ENCODE measurements at regions not wholly inside any gene's neighbourhood (a gene's known extent, or its start where the extent isn't known, plus 50 kb on each side); places are given as distances from the start of the nearest gene placed in this dataset.
"Not testable (repeated sequence)": the region's sequence is repeated elsewhere in the genome, so short reads cannot be mapped to it uniquely, and the experiment has no call there.

DNA sequence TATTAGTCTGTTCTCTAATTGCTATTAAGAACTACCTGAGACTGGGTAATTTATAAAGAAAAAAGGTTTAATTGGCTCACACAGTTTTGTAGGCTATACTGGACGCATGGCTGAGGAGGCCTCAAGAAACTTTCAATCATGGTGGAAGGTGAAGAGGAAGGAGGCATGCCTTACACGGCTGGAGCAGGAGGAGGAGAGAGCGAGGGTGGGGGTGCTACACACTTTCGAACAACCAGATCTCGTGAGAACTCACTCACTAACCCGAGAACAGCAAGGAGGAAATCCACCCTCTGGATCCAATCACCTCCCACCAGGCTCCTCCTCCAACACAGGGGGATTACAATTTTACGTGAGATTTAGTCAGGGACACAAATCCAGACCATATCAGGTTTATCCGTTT, 90.0 kb downstream of the RMI1 start:
- TF ChIP-seq, protein P1, sequence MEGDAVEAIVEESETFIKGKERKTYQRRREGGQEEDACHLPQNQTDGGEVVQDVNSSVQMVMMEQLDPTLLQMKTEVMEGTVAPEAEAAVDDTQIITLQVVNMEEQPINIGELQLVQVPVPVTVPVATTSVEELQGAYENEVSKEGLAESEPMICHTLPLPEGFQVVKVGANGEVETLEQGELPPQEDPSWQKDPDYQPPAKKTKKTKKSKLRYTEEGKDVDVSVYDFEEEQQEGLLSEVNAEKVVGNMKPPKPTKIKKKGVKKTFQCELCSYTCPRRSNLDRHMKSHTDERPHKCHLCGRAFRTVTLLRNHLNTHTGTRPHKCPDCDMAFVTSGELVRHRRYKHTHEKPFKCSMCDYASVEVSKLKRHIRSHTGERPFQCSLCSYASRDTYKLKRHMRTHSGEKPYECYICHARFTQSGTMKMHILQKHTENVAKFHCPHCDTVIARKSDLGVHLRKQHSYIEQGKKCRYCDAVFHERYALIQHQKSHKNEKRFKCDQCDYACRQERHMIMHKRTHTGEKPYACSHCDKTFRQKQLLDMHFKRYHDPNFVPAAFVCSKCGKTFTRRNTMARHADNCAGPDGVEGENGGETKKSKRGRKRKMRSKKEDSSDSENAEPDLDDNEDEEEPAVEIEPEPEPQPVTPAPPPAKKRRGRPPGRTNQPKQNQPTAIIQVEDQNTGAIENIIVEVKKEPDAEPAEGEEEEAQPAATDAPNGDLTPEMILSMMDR (conservative IDR thresholded peaks at IDR 0.05; ENCODE audit: low read depth, low read length), result no peak

DNA sequence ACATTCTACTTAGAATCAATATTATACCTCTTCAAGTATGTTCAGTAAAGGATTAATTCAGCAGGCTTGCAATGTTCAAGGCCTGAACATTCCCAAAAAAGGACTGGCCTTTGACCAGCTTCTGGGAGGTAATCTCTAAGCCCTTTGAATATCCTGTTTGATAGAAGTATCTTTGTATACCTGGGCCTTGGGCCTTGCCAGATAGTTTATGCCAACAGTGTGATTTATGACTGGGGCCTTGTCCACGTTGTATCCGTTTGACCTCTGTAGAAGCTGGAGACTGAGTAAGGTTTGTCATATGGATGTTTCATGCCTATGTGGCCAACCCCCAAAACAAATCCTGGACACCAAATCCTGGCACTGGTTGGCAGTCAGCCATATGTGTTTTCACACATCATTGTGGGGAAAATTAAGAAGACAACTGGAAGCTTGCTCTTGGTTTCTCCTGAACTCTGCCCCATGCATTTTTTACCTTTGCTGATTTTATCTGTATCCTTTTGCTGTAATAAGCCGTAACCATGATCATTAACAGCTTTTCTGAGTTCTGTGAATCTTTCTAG, 92.1 kb downstream of the RMI1 start:
- H3K4me3 ChIP-seq (ENCODE audit: low read length), result no peak overlapping the region
- no peak for DNase-seq (ENCODE audit: low read depth)
- TF ChIP-seq, protein P1 (conservative IDR thresholded peaks at IDR 0.05; ENCODE audit: low read depth, low read length), result no peak

More for the DNA sequence above, 90.0 kb downstream of the RMI1 start:
- H3K4me3 ChIP-seq (ENCODE audit: low read length), result no peak overlapping the region
- no peak for DNase-seq (ENCODE audit: low read depth)

DNA sequence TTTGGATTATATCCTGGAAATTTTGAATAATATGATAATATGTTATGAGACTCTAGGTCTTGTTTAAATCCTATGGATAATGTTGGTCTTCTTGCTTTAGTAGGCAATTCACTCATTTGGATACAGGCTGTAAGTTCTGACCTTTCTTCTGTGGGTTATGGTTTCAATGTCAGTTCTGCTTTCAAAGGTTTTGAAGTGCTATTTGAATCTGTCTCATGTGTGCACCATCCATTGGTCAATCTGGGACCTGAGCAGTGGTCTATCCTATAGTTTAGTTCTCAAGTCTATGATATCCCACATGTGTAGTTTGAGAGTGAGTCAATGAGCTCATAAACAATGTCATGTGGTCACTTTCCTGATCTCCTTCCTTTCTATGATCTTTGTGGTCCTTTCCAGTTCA, 94.4 kb downstream of the RMI1 start:
- no peak for DNase-seq (ENCODE audit: low read depth)
- no peak overlapping the region for H3K4me3 ChIP-seq (ENCODE audit: low read length)
- TF ChIP-seq, protein P1 (conservative IDR thresholded peaks at IDR 0.05; ENCODE audit: low read depth, low read length), result no peak

DNA sequence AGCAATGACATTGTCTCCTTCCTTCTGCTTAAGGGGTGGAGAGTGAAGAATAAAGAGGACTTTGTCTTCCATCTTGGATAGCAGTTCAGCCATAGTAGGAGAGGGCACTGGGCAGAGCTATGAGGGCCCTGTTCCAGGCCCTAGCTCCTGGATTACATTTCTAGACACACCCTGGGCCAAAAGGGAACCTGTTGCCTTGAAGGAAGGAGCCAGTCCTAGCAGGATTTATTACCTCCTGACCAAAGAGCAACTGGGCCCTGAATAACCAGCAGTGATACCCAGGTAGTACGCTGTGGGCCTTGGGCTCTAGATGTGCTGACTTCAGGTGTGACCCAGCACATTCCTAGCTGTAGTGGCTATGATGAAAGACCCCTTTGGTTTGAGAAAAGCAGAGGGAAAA, 95.8 kb downstream of the RMI1 start:
- H3K4me3 ChIP-seq (ENCODE audit: low read length), result no peak overlapping the region
- no peak for DNase-seq (ENCODE audit: low read depth)
- TF ChIP-seq, protein P1 (conservative IDR thresholded peaks at IDR 0.05; ENCODE audit: low read depth, low read length), result no peak

DNA sequence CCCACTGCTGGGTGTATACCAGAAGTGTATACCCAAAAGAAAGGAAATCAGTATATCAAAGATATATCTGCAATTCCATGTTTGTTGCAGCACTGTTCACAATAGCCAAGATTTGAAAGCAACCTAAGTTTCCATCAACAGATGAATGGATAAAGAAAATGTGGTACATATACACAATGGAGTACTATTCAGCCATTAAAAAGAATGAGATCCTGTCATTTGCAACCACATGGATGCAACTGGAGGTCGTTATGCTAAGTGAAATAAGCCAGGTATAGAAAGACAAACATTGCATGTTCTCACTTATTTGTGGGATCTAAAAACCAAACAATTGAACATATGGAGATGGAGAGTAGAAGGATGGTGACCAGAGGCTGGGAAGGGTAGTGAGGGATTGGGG, 97.2 kb downstream of the RMI1 start:
- not testable (repeated sequence) for DNase-seq (ENCODE audit: low read depth); H3K4me3 ChIP-seq (ENCODE audit: low read length)

DNA sequence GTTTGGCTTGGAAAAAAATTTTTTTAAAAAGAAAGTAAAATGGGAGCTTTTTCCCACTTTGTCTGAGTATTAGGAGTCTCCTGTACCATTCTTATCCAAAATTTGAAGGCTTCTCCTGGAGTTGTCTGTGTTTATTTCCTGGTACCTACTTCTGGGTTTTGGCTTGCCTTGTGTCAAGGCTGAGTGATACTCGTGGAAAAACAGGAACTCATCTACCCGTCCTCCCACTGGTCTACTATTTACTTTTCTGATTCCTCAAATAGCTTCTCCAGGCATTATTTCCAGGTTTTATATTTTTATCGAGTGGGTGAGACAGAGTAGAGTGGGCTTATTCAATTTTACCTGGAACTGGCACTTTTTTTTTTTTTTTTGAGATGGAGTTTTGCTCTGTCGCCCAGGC, 99.4 kb downstream of the RMI1 start:
- no peak for DNase-seq (ENCODE audit: low read depth)
- TF ChIP-seq, protein P1 (conservative IDR thresholded peaks at IDR 0.05; ENCODE audit: low read depth, low read length), result no peak
- no peak overlapping the region for H3K4me3 ChIP-seq (ENCODE audit: low read length)

DNA sequence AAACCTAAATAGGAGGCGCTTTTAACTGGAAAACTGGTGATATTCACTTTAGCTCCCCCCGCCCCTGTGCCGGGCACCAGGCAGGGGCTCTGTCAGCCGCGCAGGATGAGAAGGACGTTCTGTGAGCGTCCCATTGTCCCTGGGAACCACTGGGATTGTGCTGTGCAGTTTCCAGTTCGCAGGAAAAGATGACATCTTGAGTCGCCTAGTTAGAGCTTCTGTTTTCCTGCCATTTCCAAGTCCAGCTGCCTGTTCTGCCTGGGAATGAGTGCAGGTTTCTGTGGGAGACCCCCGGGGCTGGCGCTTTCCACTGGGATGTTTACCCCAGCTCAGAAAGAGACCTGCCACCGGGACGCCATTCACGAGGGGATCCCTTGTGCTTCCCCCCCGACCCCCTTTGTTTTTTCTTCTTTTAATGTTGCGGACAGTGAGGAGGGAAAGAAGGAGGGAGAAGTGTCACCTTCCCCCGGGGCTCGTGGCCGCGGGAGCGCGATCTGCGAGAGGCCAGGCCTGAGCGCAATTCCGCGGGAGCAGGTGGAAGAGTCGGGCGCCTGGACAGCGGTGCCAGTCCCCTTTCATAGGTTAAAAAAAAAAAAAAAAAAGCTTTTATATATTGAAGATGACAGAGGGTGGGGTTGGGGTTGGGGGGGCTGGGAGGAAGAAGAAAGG, 121.5 kb downstream of the RMI1 start:
- no peak for DNase-seq (ENCODE audit: low read depth)
- TF ChIP-seq, protein P1 (conservative IDR thresholded peaks at IDR 0.05; ENCODE audit: low read depth, low read length), result no peak
- no peak overlapping the region for H3K4me3 ChIP-seq (ENCODE audit: low read length)

Measured in retinal pigment epithelial cell (primary cell).